ENCODE measurements at regions not wholly inside any gene's neighbourhood (a gene's known extent, or its start where the extent isn't known, plus 50 kb on each side); places are given as distances from the start of the nearest gene placed in this dataset.

DNA sequence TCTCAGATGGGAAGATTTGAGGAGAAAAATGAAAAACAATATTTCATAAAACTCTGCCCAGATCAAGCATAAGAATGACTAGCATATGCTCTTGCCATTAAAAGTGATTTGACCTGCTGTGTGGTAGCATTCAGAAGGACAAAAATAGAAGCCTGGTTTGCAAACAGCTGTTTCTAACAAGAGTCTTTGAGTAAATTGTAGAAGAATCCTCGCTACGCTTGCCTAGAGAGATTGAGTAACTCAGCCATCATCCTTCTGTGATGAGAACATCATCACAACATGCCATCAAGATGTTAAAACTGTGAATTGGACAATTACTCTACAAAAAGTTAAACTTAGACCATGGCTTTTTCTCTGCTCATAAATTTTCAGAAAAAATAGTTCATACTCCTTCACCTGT lies 168.9 kb upstream of the PUDP start:
- no peak overlapping the region for H3K27ac ChIP-seq (ENCODE audit: low read depth, low read length)
- H3F3A ChIP-seq (ENCODE audit: control insufficient read depth, insufficient read depth), result no peaks in the 10 kb centered on the region
- no peaks in the 10 kb centered on the region for H3K9me2 ChIP-seq (replicated peaks; ENCODE audit: control insufficient read depth, low read length)
- H3K79me2 ChIP-seq (ENCODE audit: control insufficient read depth, low read length), result no peaks in the 10 kb centered on the region
- H4K20me1 ChIP-seq (ENCODE audit: control insufficient read depth, insufficient read depth, low read depth, low read length), result no peaks in the 10 kb centered on the region
- no peaks in the 10 kb centered on the region for H3K27me3 ChIP-seq (ENCODE audit: control insufficient read depth, low read length)
- no peaks in the 10 kb centered on the region for H3K36me3 ChIP-seq (ENCODE audit: control insufficient read depth, low read length)
- H3K9me3 ChIP-seq (ENCODE audit: control insufficient read depth, insufficient read depth, low read length), result no peaks in the 10 kb centered on the region
- no peaks in the 10 kb centered on the region for H3K4me1 ChIP-seq (ENCODE audit: control insufficient read depth, low read length)
- no peak overlapping the region for H3K4me3 ChIP-seq (ENCODE audit: low read length)
- no peak overlapping the region for H3K4me2 ChIP-seq (ENCODE audit: low read length)
- TF ChIP-seq EZH2phosphoT487 (IDR thresholded peaks at IDR 0.05; ENCODE audit: borderline replicate concordance, low read length), result no peak
- TF ChIP-seq, protein P1, sequence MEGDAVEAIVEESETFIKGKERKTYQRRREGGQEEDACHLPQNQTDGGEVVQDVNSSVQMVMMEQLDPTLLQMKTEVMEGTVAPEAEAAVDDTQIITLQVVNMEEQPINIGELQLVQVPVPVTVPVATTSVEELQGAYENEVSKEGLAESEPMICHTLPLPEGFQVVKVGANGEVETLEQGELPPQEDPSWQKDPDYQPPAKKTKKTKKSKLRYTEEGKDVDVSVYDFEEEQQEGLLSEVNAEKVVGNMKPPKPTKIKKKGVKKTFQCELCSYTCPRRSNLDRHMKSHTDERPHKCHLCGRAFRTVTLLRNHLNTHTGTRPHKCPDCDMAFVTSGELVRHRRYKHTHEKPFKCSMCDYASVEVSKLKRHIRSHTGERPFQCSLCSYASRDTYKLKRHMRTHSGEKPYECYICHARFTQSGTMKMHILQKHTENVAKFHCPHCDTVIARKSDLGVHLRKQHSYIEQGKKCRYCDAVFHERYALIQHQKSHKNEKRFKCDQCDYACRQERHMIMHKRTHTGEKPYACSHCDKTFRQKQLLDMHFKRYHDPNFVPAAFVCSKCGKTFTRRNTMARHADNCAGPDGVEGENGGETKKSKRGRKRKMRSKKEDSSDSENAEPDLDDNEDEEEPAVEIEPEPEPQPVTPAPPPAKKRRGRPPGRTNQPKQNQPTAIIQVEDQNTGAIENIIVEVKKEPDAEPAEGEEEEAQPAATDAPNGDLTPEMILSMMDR (IDR thresholded peaks at IDR 0.05; ENCODE audit: low read depth, low read length, poor library complexity, severe bottlenecking), result no peak

DNA sequence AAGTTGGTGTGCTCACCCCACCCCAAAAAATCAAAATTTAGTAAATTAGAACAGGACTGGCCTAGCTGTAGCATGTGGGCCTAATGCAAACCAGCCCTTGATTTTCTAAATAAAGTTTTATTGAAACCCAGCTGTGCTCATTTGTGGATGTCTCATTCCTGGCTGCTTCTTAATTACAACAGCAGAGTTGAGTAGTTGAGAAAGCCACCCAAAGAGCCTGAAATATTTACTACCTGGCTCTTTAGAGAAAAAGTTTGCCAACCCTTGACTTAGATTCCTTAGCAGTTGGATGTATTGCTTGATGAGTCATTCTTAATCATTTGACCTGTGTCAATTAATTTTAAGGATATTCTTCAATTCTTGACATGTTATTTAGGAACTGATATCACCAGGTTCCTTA lies 168.3 kb upstream of the PUDP start:
- Histone ChIP-seq H3K27me3 (ENCODE audit: control insufficient read depth, low read length) (no peaks in the 10 kb centered on the region), H4K20me1 (ENCODE audit: control insufficient read depth, insufficient read depth, low read depth, low read length) (no peaks in the 10 kb centered on the region), H3K36me3 (ENCODE audit: control insufficient read depth, low read length) (no peaks in the 10 kb centered on the region), H3K79me2 (ENCODE audit: control insufficient read depth, low read length) (no peaks in the 10 kb centered on the region), H3K9me3 (ENCODE audit: control insufficient read depth, insufficient read depth, low read length) (no peaks in the 10 kb centered on the region), H3K4me1 (ENCODE audit: control insufficient read depth, low read length) (no peaks in the 10 kb centered on the region), H3K9me2 (replicated peaks; ENCODE audit: control insufficient read depth, low read length) (no peaks in the 10 kb centered on the region), H3K4me2 (ENCODE audit: low read length) (no peak overlapping the region), H3K4me3 (ENCODE audit: low read length) (no peak overlapping the region), H3K27ac (ENCODE audit: low read depth, low read length) (no peak overlapping the region), H3F3A (ENCODE audit: control insufficient read depth, insufficient read depth) (no peaks in the 10 kb centered on the region)
- no peak for TF ChIP-seq EZH2phosphoT487 (IDR thresholded peaks at IDR 0.05; ENCODE audit: borderline replicate concordance, low read length)
- TF ChIP-seq, protein P1 (IDR thresholded peaks at IDR 0.05; ENCODE audit: low read depth, low read length, poor library complexity, severe bottlenecking), result no peak

DNA sequence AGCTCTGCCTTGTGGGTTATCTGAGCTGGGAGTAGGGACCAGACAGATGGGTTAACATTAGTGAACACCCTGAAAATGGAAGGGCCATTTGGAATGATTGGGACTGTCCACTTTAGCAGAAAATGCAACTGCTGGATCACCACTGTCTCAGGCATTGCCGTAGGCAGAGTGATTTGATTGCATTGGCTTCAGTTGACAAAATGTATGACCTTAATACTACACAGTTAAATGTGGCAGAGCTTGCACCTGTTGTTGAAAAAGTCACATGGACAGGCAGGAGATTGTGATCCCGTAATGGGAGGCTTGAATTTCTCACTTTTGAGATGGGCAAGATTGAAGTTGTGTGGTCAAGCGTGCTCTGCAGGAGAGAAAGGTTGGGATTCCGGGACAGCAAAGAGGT lies 166.5 kb upstream of the PUDP start:
- peaks cover 4% of the 10 kb centered on the region; the same call in 1 of the 2 replicates for H3K36me3 ChIP-seq (ENCODE audit: control insufficient read depth, low read length)
- H3K79me2 ChIP-seq (ENCODE audit: control insufficient read depth, low read length), result no peaks in the 10 kb centered on the region
- no peak overlapping the region for H3K4me3 ChIP-seq (ENCODE audit: low read length)
- H3K4me1 ChIP-seq (ENCODE audit: control insufficient read depth, low read length), result no peaks in the 10 kb centered on the region
- H3K27me3 ChIP-seq (ENCODE audit: control insufficient read depth, low read length), result no peaks in the 10 kb centered on the region
- H3K9me3 ChIP-seq (ENCODE audit: control insufficient read depth, insufficient read depth, low read length), result no peaks in the 10 kb centered on the region
- H3K27ac ChIP-seq (ENCODE audit: low read depth, low read length), result no peak overlapping the region
- H3K9me2 ChIP-seq (replicated peaks; ENCODE audit: control insufficient read depth, low read length), result no peaks in the 10 kb centered on the region
- no peaks in the 10 kb centered on the region for H3F3A ChIP-seq (ENCODE audit: control insufficient read depth, insufficient read depth)
- H3K4me2 ChIP-seq (ENCODE audit: low read length), result no peak overlapping the region
- no peaks in the 10 kb centered on the region for H4K20me1 ChIP-seq (ENCODE audit: control insufficient read depth, insufficient read depth, low read depth, low read length)
- TF ChIP-seq, protein P1 (IDR thresholded peaks at IDR 0.05; ENCODE audit: low read depth, low read length, poor library complexity, severe bottlenecking), result no peak
- TF ChIP-seq EZH2phosphoT487 (IDR thresholded peaks at IDR 0.05; ENCODE audit: borderline replicate concordance, low read length), result no peak

DNA sequence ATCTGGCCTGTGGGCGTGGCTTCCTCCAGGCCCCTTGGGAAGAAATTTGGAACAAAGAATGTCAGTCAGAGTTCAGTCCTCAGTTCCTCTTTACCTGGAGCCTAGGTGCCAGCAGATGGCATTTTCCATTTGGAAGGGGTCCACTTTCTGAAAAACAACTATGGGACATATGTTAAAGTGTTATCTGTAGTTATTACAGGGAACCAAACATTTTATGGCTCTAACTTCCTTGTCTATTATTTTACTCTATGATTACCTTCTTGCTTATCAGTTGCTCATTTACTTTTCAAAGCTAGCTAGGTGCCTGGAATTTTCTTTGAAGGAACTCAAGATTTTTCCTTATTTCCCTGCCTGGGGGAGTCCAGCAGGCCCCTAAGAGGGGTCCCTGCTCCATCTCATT lies 159.8 kb upstream of the PUDP start:
- peaks cover 7% of the 10 kb centered on the region for H3K36me3 ChIP-seq (ENCODE audit: control insufficient read depth, low read length)
- no peaks in the 10 kb centered on the region for H3F3A ChIP-seq (ENCODE audit: control insufficient read depth, insufficient read depth)
- no peaks in the 10 kb centered on the region for H3K4me1 ChIP-seq (ENCODE audit: control insufficient read depth, low read length)
- no peaks in the 10 kb centered on the region for H3K27me3 ChIP-seq (ENCODE audit: control insufficient read depth, low read length)
- H3K9me2 ChIP-seq (replicated peaks; ENCODE audit: control insufficient read depth, low read length), result no peaks in the 10 kb centered on the region
- H3K79me2 ChIP-seq (ENCODE audit: control insufficient read depth, low read length), result no peaks in the 10 kb centered on the region
- no peaks in the 10 kb centered on the region for H3K9me3 ChIP-seq (ENCODE audit: control insufficient read depth, insufficient read depth, low read length)
- H3K27ac ChIP-seq (ENCODE audit: low read depth, low read length), result no peak overlapping the region
- no peak overlapping the region for H3K4me2 ChIP-seq (ENCODE audit: low read length)
- TF ChIP-seq, protein P1 (IDR thresholded peaks at IDR 0.05; ENCODE audit: low read depth, low read length, poor library complexity, severe bottlenecking), result no peak
- TF ChIP-seq EZH2phosphoT487 (IDR thresholded peaks at IDR 0.05; ENCODE audit: borderline replicate concordance, low read length), result no peak
- no peaks in the 10 kb centered on the region for H4K20me1 ChIP-seq (ENCODE audit: control insufficient read depth, insufficient read depth, low read depth, low read length)
- no peak overlapping the region for H3K4me3 ChIP-seq (ENCODE audit: low read length)

All from DOHH2 (cell line).